ENCODE measurements at regions not wholly inside any gene's neighbourhood (a gene's known extent, or its start where the extent isn't known, plus 50 kb on each side); places are given as distances from the start of the nearest gene placed in this dataset.

DNA sequence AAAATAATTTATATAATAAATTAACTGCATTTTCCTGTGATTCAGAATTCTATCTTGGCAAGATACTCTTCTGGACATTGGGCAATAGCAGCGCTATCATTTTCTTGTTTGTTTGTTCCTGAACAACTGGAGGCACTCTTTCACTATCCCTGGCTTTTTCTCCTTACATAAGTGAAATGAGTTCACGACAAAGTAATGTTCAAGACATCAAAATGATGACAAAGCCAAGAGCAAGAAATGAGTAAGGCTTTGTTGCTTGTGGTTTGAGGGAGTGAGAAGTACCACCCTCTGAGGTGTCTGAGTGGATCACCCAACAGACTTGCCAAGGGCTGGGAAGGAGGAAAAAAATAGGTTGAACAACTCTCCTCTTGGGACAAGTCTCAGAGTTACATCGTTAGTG, 466.6 kb upstream of the JAG1 start (continued):
- TF ChIP-seq, protein P1, sequence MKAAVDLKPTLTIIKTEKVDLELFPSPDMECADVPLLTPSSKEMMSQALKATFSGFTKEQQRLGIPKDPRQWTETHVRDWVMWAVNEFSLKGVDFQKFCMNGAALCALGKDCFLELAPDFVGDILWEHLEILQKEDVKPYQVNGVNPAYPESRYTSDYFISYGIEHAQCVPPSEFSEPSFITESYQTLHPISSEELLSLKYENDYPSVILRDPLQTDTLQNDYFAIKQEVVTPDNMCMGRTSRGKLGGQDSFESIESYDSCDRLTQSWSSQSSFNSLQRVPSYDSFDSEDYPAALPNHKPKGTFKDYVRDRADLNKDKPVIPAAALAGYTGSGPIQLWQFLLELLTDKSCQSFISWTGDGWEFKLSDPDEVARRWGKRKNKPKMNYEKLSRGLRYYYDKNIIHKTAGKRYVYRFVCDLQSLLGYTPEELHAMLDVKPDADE (IDR thresholded peaks at IDR 0.05): no peak
- no peak for TF ChIP-seq STAT1 (IDR thresholded peaks at IDR 0.05; ENCODE audit: unreplicated experiment)
- TF ChIP-seq, protein P2, sequence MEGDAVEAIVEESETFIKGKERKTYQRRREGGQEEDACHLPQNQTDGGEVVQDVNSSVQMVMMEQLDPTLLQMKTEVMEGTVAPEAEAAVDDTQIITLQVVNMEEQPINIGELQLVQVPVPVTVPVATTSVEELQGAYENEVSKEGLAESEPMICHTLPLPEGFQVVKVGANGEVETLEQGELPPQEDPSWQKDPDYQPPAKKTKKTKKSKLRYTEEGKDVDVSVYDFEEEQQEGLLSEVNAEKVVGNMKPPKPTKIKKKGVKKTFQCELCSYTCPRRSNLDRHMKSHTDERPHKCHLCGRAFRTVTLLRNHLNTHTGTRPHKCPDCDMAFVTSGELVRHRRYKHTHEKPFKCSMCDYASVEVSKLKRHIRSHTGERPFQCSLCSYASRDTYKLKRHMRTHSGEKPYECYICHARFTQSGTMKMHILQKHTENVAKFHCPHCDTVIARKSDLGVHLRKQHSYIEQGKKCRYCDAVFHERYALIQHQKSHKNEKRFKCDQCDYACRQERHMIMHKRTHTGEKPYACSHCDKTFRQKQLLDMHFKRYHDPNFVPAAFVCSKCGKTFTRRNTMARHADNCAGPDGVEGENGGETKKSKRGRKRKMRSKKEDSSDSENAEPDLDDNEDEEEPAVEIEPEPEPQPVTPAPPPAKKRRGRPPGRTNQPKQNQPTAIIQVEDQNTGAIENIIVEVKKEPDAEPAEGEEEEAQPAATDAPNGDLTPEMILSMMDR (conservative IDR thresholded peaks at IDR 0.05; ENCODE audit: low read depth in 2 of 2): no peak

DNA sequence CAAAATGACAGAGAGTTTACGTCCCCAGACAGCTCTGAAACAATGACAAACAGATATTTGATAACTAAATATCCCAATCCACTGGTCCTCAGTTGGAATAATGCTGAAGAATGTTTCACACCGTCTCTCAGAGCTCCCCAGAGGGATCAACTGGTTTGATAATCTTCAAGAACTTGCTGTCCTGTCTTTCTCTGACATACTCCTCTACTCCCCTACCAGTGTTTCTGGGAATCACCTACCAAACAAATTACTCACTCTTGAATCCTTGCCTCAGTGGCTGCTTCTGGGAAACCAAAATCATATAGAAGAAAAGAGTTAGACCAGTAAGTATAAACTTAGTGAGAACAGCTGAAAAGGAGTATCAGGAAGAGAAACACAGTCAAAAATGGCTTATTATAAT, 469.7 kb upstream of the JAG1 start:
- peaks cover 13% of the 10 kb centered on the region for H3K9me2 ChIP-seq (ENCODE audit: insufficient read depth)
- H3K79me2 ChIP-seq (replicated peaks; ENCODE audit: insufficient read depth): no peaks in the 10 kb centered on the region
- ATAC-seq (no peak), DNase-seq (ENCODE audit: low spot score) (no peak)
- Mint-ChIP-seq H3K4me3 (no peak overlapping the region), H3K9me3 (no peaks in the 10 kb centered on the region), H3K27me3 (ENCODE audit: insufficient read depth, low read depth, poor library complexity) (no peaks in the 10 kb centered on the region), H3K36me3 (ENCODE audit: low read depth) (no peaks in the 10 kb centered on the region), H3K4me1 (no peaks in the 10 kb centered on the region), H3K27ac (no peak overlapping the region)
- H2AFZ ChIP-seq: no peak overlapping the region
- H3K4me3 ChIP-seq: no peak overlapping the region
- no peaks in the 10 kb centered on the region for H4K20me1 ChIP-seq (replicated peaks; ENCODE audit: insufficient read depth)
- no peaks in the 10 kb centered on the region; the same call in 1 of the 2 replicates for H3K36me3 ChIP-seq (ENCODE audit: insufficient read depth)
- no peak overlapping the region for H3K27ac ChIP-seq (ENCODE audit: low read depth)
- no peaks in the 10 kb centered on the region for H3K4me1 ChIP-seq (ENCODE audit: insufficient read depth)
- H3K27me3 ChIP-seq (ENCODE audit: insufficient read depth): no peaks in the 10 kb centered on the region
- no peaks in the 10 kb centered on the region for H3F3A ChIP-seq (replicated peaks; ENCODE audit: low read depth)
- H3K4me2 ChIP-seq: no peak overlapping the region
- TF ChIP-seq POLR2AphosphoS5 (IDR thresholded peaks at IDR 0.05; ENCODE audit: low read depth) (no peak), REST (IDR thresholded peaks at IDR 0.05; ENCODE audit: unreplicated experiment) (no peak), ZNF114 (CRISPR knock-in tag; IDR thresholded peaks at IDR 0.05) (no peak), NANOG (IDR thresholded peaks at IDR 0.05; ENCODE audit: borderline replicate concordance) (no peak), STAT1 (IDR thresholded peaks at IDR 0.05; ENCODE audit: unreplicated experiment) (no peak), ZNF331 (CRISPR knock-in tag; IDR thresholded peaks at IDR 0.05; ENCODE audit: low read depth) (no peak), EZH2 (IDR thresholded peaks at IDR 0.05; ENCODE audit: low read depth, unreplicated experiment) (no peak), JUNB (IDR thresholded peaks at IDR 0.05; ENCODE audit: unreplicated experiment) (no peak)
- TF ChIP-seq, protein P1 (IDR thresholded peaks at IDR 0.05): no peak
- TF ChIP-seq, protein P2 (conservative IDR thresholded peaks at IDR 0.05; ENCODE audit: low read depth in 2 of 2): no peak

Measured in GM23338 (cell line).